ENCODE measurements at regions not wholly inside any gene's neighbourhood (a gene's known extent, or its start where the extent isn't known, plus 50 kb on each side); places are given as distances from the start of the nearest gene placed in this dataset.

GRCh38 chr4:106450249-106450648 is 81.7 kb upstream of the GIMD1 start:
- TF ChIP-seq CTCF (IDR thresholded peaks at IDR 0.05) (no peak), POLR2A (IDR thresholded peaks at IDR 0.05) (no peak)
